ENCODE measurements at regions not wholly inside any gene's neighbourhood (a gene's known extent, or its start where the extent isn't known, plus 50 kb on each side); places are given as distances from the start of the nearest gene placed in this dataset.

- Mint-ChIP-seq H3K4me3 (no peak overlapping the region), H3K4me1 (peaks cover 11% of the 10 kb centered on the region), H3K9me3 (no peaks in the 10 kb centered on the region), H3K27me3 (ENCODE audit: low read depth, poor library complexity) (no peaks in the 10 kb centered on the region), H3K27ac (no peak overlapping the region), H3K36me3 (ENCODE audit: low read depth) (no peaks in the 10 kb centered on the region)
- DNase-seq = no peak
- TF ChIP-seq CTCF (IDR thresholded peaks at IDR 0.05) = no peak
These were observed 77.2 kb upstream of the SEMA6D start for GRCh38 chr15:47640079-47640478.

GRCh38 chr15:47640901-47641300, 76.4 kb upstream of the SEMA6D start:
- Mint-ChIP-seq H3K27me3 (ENCODE audit: low read depth, poor library complexity) (no peaks in the 10 kb centered on the region), H3K9me3 (no peaks in the 10 kb centered on the region), H3K4me1 (peaks cover 11% of the 10 kb centered on the region), H3K36me3 (ENCODE audit: low read depth) (no peaks in the 10 kb centered on the region), H3K4me3 (no peak overlapping the region), H3K27ac (no peak overlapping the region)
- DNase-seq = no peak
- TF ChIP-seq CTCF (IDR thresholded peaks at IDR 0.05) = no peak

- H3K4me3 Mint-ChIP-seq = no peak overlapping the region
- H3K27me3 Mint-ChIP-seq (ENCODE audit: low read depth, poor library complexity) = no peaks in the 10 kb centered on the region
- no peak for DNase-seq
- H3K36me3 Mint-ChIP-seq (ENCODE audit: low read depth) = no peaks in the 10 kb centered on the region
- H3K27ac Mint-ChIP-seq = no peak overlapping the region
- no peak for TF ChIP-seq CTCF (IDR thresholded peaks at IDR 0.05)
- no peaks in the 10 kb centered on the region for H3K9me3 Mint-ChIP-seq
- H3K4me1 Mint-ChIP-seq = peaks cover 11% of the 10 kb centered on the region
These were observed 72.6 kb upstream of the SEMA6D start for GRCh38 chr15:47644722-47645121.

- H3K9me3 Mint-ChIP-seq = no peaks in the 10 kb centered on the region
- DNase-seq = no peak
- H3K36me3 Mint-ChIP-seq (ENCODE audit: low read depth) = no peaks in the 10 kb centered on the region
- no peak for TF ChIP-seq CTCF (IDR thresholded peaks at IDR 0.05)
- H3K4me1 Mint-ChIP-seq = peaks cover 17% of the 10 kb centered on the region
- H3K27me3 Mint-ChIP-seq (ENCODE audit: low read depth, poor library complexity) = peaks cover 4% of the 10 kb centered on the region
- H3K4me3 Mint-ChIP-seq = no peak overlapping the region
- H3K27ac Mint-ChIP-seq = no peak overlapping the region
These were observed 66.7 kb upstream of the SEMA6D start for GRCh38 chr15:47650564-47650963.

GRCh38 chr15:47652328-47652727, 65.0 kb upstream of the SEMA6D start:
- Mint-ChIP-seq H3K4me3 (no peak overlapping the region), H3K36me3 (ENCODE audit: low read depth) (no peaks in the 10 kb centered on the region), H3K27me3 (ENCODE audit: low read depth, poor library complexity) (peaks cover 4% of the 10 kb centered on the region), H3K9me3 (no peaks in the 10 kb centered on the region), H3K27ac (no peak overlapping the region), H3K4me1 (peaks cover 17% of the 10 kb centered on the region)
- no peak for TF ChIP-seq CTCF (IDR thresholded peaks at IDR 0.05)
- DNase-seq = no peak

GRCh38 chr15:47652844-47653243, 64.5 kb upstream of the SEMA6D start:
- no peaks in the 10 kb centered on the region for H3K36me3 Mint-ChIP-seq (ENCODE audit: low read depth)
- no peak for DNase-seq
- H3K4me3 Mint-ChIP-seq = no peak overlapping the region
- H3K27ac Mint-ChIP-seq = no peak overlapping the region
- no peak for TF ChIP-seq CTCF (IDR thresholded peaks at IDR 0.05)
- no peaks in the 10 kb centered on the region for H3K9me3 Mint-ChIP-seq
- peaks cover 4% of the 10 kb centered on the region for H3K27me3 Mint-ChIP-seq (ENCODE audit: low read depth, poor library complexity)
- H3K4me1 Mint-ChIP-seq = peaks cover 17% of the 10 kb centered on the region

Measured in nephron progenitor cell (in vitro differentiated cells).